Parathyroid adenoma (tissue), 2 donors: ENCODE measurements at regions not wholly inside any gene's neighbourhood (a gene's known extent, or its start where the extent isn't known, plus 50 kb on each side); places are given as distances from the start of the nearest gene placed in this dataset.

Source experiments
- H2AFZ ChIP-seq: fragments of 300-600 bp; sonication (generic); one replicate; pipeline ENCODE4 v1.7.0; 2017; ENCODE audit warnings: antibody characterized with exemption, mild to moderate bottlenecking
- H3K27ac ChIP-seq: fragments of 300-600 bp; sonication (generic); one replicate; pipeline ENCODE4 v1.7.0; 2017
- H3K27me3 ChIP-seq: fragments of 300-600 bp; sonication (generic); one replicate; pipeline ENCODE4 v1.7.0; 2017; ENCODE audit warnings: low read length; ENCODE audit not compliant: control insufficient read depth, insufficient read depth
- H3K36me3 ChIP-seq: fragments of 300-600 bp; sonication (generic); one replicate; pipeline ENCODE4 v1.7.0; 2017; ENCODE audit warnings: low read length; ENCODE audit not compliant: control insufficient read depth, insufficient read depth
- H3K4me1 ChIP-seq: fragments of 300-600 bp; sonication (generic); one replicate; pipeline ENCODE4 v1.7.0; 2017; ENCODE audit warnings: control low read depth
- H3K4me2 ChIP-seq: fragments of 300-600 bp; sonication (generic); one replicate; pipeline ENCODE4 v1.7.0; 2017; ENCODE audit warnings: low read length
- H3K4me3 ChIP-seq: fragments of 300-600 bp; sonication (generic); one replicate; pipeline ENCODE4 v1.7.0; 2017; ENCODE audit warnings: low read depth, low read length
- H3K79me2 ChIP-seq: fragments of 300-600 bp; sonication (generic); one replicate; pipeline ENCODE4 v1.7.0; 2017; ENCODE audit warnings: control low read depth
- H3K9ac ChIP-seq: fragments of 300-600 bp; sonication (generic); one replicate; pipeline ENCODE4 v1.7.0; 2017; ENCODE audit warnings: mild to moderate bottlenecking
- H3K9me3 ChIP-seq: fragments of 300-600 bp; sonication (generic); one replicate; pipeline ENCODE4 v1.7.0; 2017; ENCODE audit warnings: low read length; ENCODE audit not compliant: control insufficient read depth
- CTCF ChIP-seq: fragments of 300-600 bp; sonication (generic); IDR thresholded peaks from one replicate; pipeline ENCODE4 v1.7.0; 2017; ENCODE audit warnings: antibody characterized with exemption, mild to moderate bottlenecking
- donor health status: primary hyperparathyroidism.

- no peak for TF ChIP-seq CTCF
- no peaks in the 10 kb centered on the region for H3K79me2 ChIP-seq
- no peak overlapping the region for H3K4me2 ChIP-seq
- H2AFZ ChIP-seq, result no peak overlapping the region
- no peaks in the 10 kb centered on the region for H3K9me3 ChIP-seq
- H3K4me1 ChIP-seq, result no peaks in the 10 kb centered on the region
- no peaks in the 10 kb centered on the region for H3K36me3 ChIP-seq
- no peak overlapping the region for H3K27ac ChIP-seq
- H3K9ac ChIP-seq, result no peak overlapping the region
- H3K4me3 ChIP-seq, result no peak overlapping the region
- H3K27me3 ChIP-seq, result no peaks in the 10 kb centered on the region
These were observed 455.1 kb upstream of the ZP4 start for GRCh38 chr1:238345837-238346236.

- TF ChIP-seq CTCF, result no peak
- H3K79me2 ChIP-seq, result no peaks in the 10 kb centered on the region
- H3K27me3 ChIP-seq, result no peaks in the 10 kb centered on the region
These were observed 453.1 kb upstream of the ZP4 start for GRCh38 chr1:238343852-238344251.

GRCh38 chr1:238341395-238341794, 450.7 kb upstream of the ZP4 start:
- Histone ChIP-seq H3K9me3 (no peaks in the 10 kb centered on the region), H3K4me3 (no peak overlapping the region), H3K36me3 (no peaks in the 10 kb centered on the region), H3K27me3 (no peaks in the 10 kb centered on the region), H2AFZ (no peak overlapping the region), H3K4me2 (no peak overlapping the region), H3K27ac (no peak overlapping the region), H3K79me2 (no peaks in the 10 kb centered on the region), H3K4me1 (no peaks in the 10 kb centered on the region), H3K9ac (no peak overlapping the region)
- TF ChIP-seq CTCF, result no peak

More at GRCh38 chr1:238343852-238344251, 453.1 kb upstream of the ZP4 start:
- Histone ChIP-seq H3K9ac (no peak overlapping the region), H3K4me2 (no peak overlapping the region), H3K36me3 (no peaks in the 10 kb centered on the region), H3K9me3 (no peaks in the 10 kb centered on the region), H3K4me1 (no peaks in the 10 kb centered on the region), H3K4me3 (no peak overlapping the region), H3K27ac (no peak overlapping the region), H2AFZ (no peak overlapping the region)

GRCh38 chr1:238340989-238341388, 450.3 kb upstream of the ZP4 start:
- Histone ChIP-seq H3K79me2 (no peaks in the 10 kb centered on the region), H3K9ac (no peak overlapping the region), H3K27ac (no peak overlapping the region), H3K4me3 (no peak overlapping the region), H2AFZ (no peak overlapping the region), H3K4me1 (no peaks in the 10 kb centered on the region), H3K27me3 (no peaks in the 10 kb centered on the region), H3K9me3 (no peaks in the 10 kb centered on the region), H3K36me3 (no peaks in the 10 kb centered on the region), H3K4me2 (no peak overlapping the region)
- TF ChIP-seq CTCF, result no peak

GRCh38 chr1:238336531-238336930, 445.8 kb upstream of the ZP4 start:
- H3K9ac ChIP-seq, result no peak overlapping the region
- no peaks in the 10 kb centered on the region for H3K4me1 ChIP-seq
- no peaks in the 10 kb centered on the region for H3K79me2 ChIP-seq
- H2AFZ ChIP-seq, result no peak overlapping the region
- H3K27me3 ChIP-seq, result no peaks in the 10 kb centered on the region
- TF ChIP-seq CTCF, result no peak
- H3K4me2 ChIP-seq, result no peak overlapping the region
- H3K36me3 ChIP-seq, result no peaks in the 10 kb centered on the region
- H3K27ac ChIP-seq, result no peak overlapping the region
- H3K4me3 ChIP-seq, result no peak overlapping the region
- H3K9me3 ChIP-seq, result no peaks in the 10 kb centered on the region
